NCI-H2227 (cell line): ENCODE measurements at regions not wholly inside any gene's neighbourhood (a gene's known extent, or its start where the extent isn't known, plus 50 kb on each side); places are given as distances from the start of the nearest gene placed in this dataset.

Experiments
- DNase-seq: peaks from one replicate; lab custom pipeline; 2025; ENCODE audit not compliant: unreplicated experiment; lab: John Stamatoyannopoulos, UW

GRCh38 chr11:122062763-122063162, 53.3 kb downstream of the BLID start:
- no peak for DNase-seq

DNA sequence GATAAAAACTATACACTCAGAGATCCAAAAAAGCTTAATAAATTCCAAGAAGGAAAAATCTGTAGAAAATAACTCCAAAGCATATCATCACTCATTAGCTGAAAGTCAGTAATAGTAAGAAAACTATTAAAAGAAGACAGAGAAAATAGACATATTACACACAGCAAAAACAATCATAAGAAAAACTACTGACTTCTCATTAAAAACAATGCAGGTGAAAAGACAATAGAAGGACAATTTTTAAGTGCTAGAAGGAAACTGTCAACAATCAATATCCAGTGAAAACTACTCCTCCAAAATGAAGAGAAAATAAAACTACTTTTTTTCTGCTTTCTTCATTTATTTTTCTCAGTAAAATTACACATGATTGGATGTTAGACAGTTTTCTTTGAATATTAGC, 56.5 kb downstream of the BLID start:
- no peak for DNase-seq

DNA sequence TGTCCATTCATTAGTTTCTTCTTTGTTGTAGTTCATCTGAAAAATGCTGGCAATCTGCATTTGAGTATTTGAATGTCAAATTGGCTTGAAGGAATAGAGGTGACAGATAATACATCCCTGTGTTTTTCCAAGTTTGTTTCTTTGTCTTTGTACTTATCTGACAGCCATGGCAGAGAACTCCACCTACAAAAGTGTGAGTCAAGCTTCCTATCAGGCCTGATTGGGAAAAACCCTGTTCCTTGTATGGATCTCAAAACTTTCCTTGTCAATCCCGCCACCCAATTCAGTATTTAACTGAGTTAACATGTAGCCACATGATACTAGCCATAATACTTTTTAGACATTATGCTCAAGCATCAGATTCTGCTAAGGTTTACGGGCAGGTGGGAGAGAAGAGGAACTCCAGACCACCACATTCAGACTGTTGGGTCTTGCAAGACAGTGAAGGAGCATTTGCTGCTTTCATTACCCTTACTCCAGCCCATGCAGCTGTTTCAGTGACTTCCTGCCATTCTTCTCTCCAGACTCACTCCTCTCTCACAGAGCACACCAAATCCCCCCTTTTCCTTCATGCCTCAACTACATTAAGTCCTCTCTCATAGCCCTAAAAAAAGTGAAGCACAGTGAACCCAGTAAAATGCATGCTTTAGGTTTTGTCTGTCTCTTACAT, 65.9 kb downstream of the BLID start:
- DNase-seq, result no peak

DNA sequence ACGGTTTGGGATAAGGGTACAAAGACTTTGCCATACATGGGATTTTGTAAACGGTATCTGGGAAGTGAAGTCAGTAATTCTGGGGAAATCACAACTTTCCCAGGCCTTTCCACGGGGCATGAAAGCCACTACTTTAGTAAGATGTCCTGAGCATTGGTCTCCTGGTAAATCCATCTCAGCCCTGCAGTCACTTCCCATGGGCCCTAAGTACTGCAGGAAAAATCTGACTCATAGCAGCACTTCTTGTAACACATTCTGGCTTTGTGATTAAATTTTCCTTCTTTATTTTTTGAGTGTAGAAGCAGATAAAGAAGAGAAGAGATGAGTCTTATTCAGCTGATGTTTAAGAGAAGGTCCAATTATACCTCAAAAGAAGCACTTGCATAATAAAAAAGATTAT, 67.6 kb downstream of the BLID start:
- DNase-seq, result no peak

GRCh38 chr11:122046846-122047245, 69.2 kb downstream of the BLID start:
- no peak for DNase-seq

DNA sequence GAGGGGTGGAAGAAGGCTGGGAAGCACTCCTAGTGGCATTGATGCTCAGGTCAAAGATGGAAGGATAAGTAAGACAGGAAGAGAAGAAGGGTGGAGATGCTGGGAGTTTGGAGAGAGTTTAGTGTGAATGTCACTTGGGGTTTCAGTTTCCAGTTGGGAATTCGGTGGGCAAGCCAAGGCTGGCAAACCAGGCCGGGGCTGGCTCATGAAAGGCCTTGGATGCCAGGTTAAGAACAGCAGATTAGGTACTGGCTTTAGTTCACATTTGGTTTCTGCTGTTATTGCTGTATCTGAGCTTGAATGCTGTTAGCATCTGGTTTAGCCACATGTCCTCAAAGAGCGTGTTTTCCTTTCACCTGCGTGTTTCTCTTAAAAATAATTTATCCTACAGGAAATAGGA, 69.6 kb downstream of the BLID start:
- no peak for DNase-seq

DNA sequence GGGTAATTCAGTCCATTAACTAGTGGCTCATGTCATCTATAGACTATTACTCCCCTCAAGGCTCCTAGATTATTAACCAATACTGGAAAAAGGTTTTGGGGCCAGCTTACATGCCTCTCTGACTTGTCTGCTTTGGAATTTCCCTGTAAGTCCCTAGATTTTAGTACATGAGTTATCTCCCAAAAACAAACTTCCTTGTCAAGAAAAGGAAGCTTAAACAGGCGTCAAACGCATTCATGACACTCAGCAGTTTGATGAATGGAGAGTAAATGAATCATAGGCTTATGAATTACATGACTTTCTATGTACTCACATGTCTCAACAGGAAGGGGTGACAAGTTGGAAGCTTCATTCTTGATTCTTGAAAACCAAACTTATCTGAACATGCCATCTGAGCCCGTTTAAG, 70.8 kb downstream of the BLID start:
- no peak for DNase-seq

GRCh38 chr11:122044086-122044485, 71.9 kb downstream of the BLID start:
- DNase-seq, result no peak

- DNase-seq, result no peak
These were observed 73.0 kb downstream of the BLID start for GRCh38 chr11:122042981-122043380.

- no peak for DNase-seq
These were observed 75.6 kb downstream of the BLID start for GRCh38 chr11:122040464-122040863.

DNA sequence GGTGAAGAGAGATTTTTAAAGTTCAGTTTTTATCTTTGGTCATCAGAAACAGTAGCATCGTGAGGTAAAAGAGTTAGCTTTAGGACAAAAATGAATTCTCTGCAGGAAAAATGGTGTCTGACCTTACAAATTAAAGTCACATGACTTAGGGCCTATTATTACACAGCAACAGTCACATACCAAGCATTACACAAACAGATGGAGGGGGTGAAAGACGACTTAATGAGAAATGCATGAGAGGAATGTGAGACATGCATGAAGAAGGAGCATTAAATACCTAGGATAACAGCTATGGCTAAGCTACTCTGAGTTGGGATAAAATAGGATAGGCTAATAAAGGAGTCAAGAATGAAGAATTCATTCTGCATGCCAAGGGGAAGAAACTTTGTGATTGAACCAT, 77.5 kb downstream of the BLID start:
- DNase-seq, result no peak

- DNase-seq, result no peak
These were observed 78.1 kb downstream of the BLID start for GRCh38 chr11:122037911-122038310.

GRCh38 chr11:122036493-122036892, 79.5 kb downstream of the BLID start:
- DNase-seq, result no peak

DNA sequence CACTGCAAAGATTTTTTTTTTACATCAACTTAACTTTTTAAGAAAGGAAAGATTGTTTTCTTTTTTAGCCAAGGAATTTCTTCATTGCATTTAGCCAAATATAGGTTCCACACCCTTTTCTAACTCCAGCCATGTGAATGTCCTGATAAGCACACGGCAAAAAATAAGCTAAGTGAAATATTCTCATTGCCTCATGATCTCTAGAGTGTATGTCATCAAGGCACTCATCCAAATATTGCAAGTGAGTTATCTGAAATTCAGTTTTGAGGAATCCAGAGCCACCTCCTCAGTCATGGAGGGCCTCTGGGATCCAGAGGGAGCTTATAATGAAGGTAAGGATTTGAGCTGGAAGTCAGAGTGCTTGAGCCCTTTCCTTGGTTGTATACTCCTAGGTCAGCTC, 80.0 kb downstream of the BLID start:
- DNase-seq, result no peak

GRCh38 chr11:122033631-122034030, 82.4 kb downstream of the BLID start:
- no peak for DNase-seq

- DNase-seq, result no peak
These were observed 82.8 kb downstream of the BLID start for GRCh38 chr11:122033193-122033592.

GRCh38 chr11:122032317-122032716, 83.7 kb downstream of the BLID start:
- DNase-seq, result no peak

DNA sequence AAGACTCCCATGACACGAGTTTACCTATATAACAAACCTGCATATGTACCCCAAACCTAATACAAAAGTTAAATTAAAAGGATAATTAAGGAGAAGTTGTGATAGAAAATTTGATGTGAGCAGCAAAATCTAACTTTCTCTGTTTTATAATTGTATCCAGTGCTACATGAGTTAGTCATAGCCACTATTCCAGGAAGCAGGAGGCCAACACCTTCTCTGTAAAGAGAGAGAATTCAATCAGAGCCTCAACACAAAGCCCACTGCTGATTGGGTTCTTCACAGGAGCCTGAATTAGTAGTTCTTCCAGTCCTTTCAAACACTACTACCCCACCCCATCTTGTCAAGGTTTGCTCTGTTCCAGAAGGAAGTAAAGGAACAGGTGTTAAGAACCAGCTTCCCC, 84.2 kb downstream of the BLID start:
- no peak for DNase-seq

- DNase-seq, result no peak
These were observed 85.7 kb downstream of the BLID start for GRCh38 chr11:122030286-122030685.

GRCh38 chr11:122028545-122028944, 87.5 kb downstream of the BLID start:
- no peak for DNase-seq

- no peak for DNase-seq
These were observed 88.0 kb downstream of the BLID start for GRCh38 chr11:122028036-122028435.

DNA sequence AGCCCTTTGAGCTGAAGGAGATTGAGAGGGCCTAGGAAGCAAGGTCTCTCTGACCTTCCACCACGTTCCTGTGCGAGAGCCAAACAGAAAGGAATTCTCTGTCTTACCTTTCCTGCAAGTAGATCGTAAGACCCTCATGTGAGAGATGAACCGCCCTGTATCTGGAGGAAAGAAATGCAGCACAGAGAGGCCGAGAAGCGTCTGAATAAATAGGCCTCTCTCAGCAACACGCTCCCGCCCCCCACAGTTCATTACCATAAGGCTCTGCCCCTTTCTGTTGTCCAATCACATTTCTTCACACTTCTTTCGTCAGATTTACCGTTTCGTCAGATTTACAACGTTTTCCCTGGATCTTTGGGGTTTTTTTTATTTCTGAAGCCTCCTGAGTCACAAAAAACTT, 90.3 kb downstream of the BLID start:
- DNase-seq, result no peak

DNA sequence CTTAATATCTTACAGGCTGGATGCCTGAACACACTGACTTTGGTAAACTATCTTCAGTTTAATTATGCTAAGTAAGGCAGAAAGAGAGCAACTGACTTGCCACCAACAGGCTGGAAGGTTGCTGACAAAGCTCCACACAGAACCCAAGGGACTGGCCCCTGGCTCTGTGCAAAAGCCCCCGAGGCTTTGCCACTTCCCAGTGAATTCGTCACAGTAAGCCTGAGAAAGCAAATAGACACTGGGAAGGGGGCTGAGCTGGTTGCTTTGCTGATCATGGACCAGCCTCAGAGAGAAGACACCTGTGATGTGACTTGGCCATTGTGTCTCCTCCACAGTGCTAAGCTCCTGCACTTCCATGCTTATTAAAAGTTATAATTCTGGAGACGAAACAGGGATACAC, 91.7 kb downstream of the BLID start:
- DNase-seq, result no peak
